ENCODE measurements at regions not wholly inside any gene's neighbourhood (a gene's known extent, or its start where the extent isn't known, plus 50 kb on each side); places are given as distances from the start of the nearest gene placed in this dataset.

DNA sequence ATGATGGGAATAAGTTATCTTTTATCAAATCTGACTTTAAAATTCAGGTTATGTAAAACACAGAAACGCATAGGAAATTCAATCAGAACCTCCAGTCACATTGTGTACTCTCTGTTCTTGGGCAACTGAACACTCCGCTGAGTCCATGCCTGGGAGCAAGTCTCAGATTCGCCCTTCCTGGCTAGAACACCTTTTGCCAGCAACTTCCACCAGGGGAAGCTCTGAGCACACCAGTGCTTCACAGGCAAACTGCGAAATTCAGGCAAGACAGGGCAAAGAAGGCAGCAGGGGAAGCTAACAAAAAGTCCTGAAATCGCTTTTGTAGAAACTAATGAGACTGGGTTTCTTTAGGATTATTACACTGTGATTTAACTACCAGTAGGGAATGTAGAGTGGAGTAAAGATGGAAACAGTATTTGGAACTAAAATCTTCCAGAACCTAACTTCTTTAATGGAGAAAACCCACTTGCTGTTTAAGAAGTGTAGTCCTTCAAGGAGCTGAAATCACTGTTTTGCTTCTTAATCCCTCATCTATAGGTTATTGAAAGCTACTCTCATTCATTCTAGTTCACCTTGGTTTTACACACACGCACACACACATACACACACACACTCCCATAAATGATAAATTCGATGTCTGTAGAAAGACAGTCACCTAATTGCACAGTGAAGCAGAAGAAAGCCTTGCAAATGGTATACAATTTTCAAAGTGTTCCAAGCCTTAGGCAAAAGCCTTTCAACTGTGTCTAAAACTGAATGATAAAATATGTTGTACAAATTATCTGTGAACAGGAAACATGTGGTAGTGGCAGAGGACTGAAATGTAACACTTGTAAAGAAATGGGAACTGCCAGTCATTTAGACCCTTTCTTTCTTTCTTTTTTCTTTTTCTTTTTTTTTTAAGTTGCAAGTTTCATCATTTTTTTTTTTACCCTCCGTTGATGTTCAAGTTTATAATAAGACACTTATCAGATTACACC is 214.5 kb downstream of the TMEM182 start:
- no peak for DNase-seq
- Mint-ChIP-seq H3K36me3 (ENCODE audit: low read depth) (no peaks in the 10 kb centered on the region), H3K27me3 (ENCODE audit: insufficient read depth) (peaks cover 2% of the 10 kb centered on the region; the same call in 1 of the 2 replicates)

DNA sequence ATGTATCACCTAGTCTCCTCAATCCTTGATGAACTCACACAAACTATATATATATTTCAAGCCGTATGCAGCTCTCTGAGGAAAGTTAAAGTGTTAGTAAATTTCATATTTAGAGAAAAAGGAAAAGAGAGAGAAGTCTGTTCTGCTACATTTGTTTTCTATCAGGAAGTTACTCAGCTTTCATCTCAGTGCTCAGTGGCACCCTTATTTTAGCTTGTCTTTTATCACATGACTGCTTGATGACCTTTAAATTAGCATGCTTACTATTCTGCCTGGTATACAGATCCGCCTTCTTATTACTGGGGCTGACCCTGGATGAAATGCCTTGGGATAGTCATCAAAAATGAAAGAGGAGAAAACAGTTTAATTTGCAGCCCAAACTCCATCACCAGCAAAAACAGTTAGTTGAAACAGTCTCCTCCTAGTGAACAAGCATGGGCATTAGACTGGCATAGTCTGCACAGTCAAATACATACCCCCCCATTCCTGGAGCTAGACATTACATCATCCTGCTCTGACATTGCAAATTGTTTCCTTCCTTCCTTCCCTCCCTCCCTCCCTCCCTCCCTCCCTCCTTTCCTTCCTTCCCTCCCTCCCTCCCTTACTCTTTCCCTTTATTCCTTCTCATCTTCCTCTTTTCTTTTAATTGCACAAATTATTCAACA is 215.7 kb downstream of the TMEM182 start:
- H3K9me3 Mint-ChIP-seq, result peaks cover under 1% of the 10 kb centered on the region; the same call in 1 of the 2 replicates
- H3K27me3 Mint-ChIP-seq (ENCODE audit: insufficient read depth), result peaks cover 2% of the 10 kb centered on the region; the same call in 1 of the 2 replicates
- H3K27ac Mint-ChIP-seq, result no peak overlapping the region

More for the DNA sequence above, 214.5 kb downstream of the TMEM182 start:
- no peak for TF ChIP-seq CTCF (IDR thresholded peaks at IDR 0.05)
- no peak overlapping the region for H3K27ac Mint-ChIP-seq
- H3K9me3 Mint-ChIP-seq, result peaks cover 10% of the 10 kb centered on the region
- no peaks in the 10 kb centered on the region for H3K4me1 Mint-ChIP-seq (ENCODE audit: low read depth)
- H3K4me3 Mint-ChIP-seq, result no peak overlapping the region

DNA sequence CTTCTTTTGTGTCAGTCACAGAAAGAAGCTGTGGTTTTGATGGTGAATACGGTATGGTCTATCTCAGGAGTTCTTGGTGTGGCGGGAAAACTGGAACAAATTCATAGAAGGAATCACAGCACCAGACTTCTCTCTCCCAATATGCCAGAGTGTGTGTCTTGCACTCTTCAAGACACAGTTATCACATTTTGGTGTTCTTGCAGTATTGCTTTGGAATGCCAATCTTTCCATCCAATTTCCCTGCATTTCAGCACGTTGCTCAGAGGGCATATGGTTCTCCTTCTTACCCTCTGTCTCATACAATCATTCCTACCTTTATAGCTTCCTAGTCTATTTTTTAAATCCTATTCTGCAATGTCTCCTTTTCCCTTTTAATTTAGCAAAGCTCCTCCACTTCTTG is 216.3 kb downstream of the TMEM182 start:
- no peak for DNase-seq
- H3K4me1 Mint-ChIP-seq (ENCODE audit: low read depth), result no peaks in the 10 kb centered on the region
- H3K36me3 Mint-ChIP-seq (ENCODE audit: low read depth), result no peaks in the 10 kb centered on the region
- no peaks in the 10 kb centered on the region; the same call in 1 of the 2 replicates for H3K27me3 Mint-ChIP-seq (ENCODE audit: insufficient read depth)
- H3K9me3 Mint-ChIP-seq, result peaks cover 6% of the 10 kb centered on the region; the same call in 1 of the 2 replicates
- no peak for TF ChIP-seq CTCF (IDR thresholded peaks at IDR 0.05)
- H3K27ac Mint-ChIP-seq, result no peak overlapping the region
- H3K4me3 Mint-ChIP-seq, result no peak overlapping the region

More for the DNA sequence above, 215.7 kb downstream of the TMEM182 start:
- Mint-ChIP-seq H3K4me1 (ENCODE audit: low read depth) (no peaks in the 10 kb centered on the region), H3K36me3 (ENCODE audit: low read depth) (no peaks in the 10 kb centered on the region), H3K4me3 (no peak overlapping the region)
- DNase-seq, result no peak
- no peak for TF ChIP-seq CTCF (IDR thresholded peaks at IDR 0.05)

DNA sequence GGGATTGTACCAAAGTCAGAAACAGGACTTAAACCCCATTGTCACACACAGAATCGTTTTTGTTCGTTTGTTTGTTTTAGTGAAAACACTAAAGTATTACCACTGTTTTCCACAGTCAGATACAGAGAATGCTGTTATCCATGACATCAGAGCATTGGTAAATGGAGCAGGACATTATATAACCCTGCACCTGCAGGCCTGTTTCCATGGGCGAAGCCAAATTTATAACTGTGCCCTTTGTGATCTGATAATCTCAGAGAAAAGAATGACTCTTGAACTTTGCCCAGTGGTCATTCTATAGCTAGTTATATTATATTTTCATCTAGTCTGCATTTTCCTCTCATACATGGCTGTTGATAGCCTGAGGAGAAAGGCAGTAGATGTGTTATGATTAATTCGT is 217.6 kb downstream of the TMEM182 start:
- DNase-seq, result no peak
- no peak for TF ChIP-seq CTCF (IDR thresholded peaks at IDR 0.05)
- peaks cover 11% of the 10 kb centered on the region; the same call in 1 of the 2 replicates for H3K9me3 Mint-ChIP-seq
- H3K27ac Mint-ChIP-seq, result no peak overlapping the region
- no peaks in the 10 kb centered on the region; the same call in 1 of the 2 replicates for H3K27me3 Mint-ChIP-seq (ENCODE audit: insufficient read depth)
- no peaks in the 10 kb centered on the region for H3K4me1 Mint-ChIP-seq (ENCODE audit: low read depth)
- H3K36me3 Mint-ChIP-seq (ENCODE audit: low read depth), result no peaks in the 10 kb centered on the region
- no peak overlapping the region for H3K4me3 Mint-ChIP-seq

GRCh38 chr2:102983786-102984185 is 222.0 kb downstream of the TMEM182 start:
- Mint-ChIP-seq H3K27me3 (ENCODE audit: insufficient read depth) (no peaks in the 10 kb centered on the region; the same call in 1 of the 2 replicates), H3K36me3 (ENCODE audit: low read depth) (no peaks in the 10 kb centered on the region; the same call in 1 of the 2 replicates), H3K4me3 (no peak overlapping the region), H3K9me3 (peaks cover 29% of the 10 kb centered on the region), H3K27ac (no peak overlapping the region), H3K4me1 (ENCODE audit: low read depth) (no peaks in the 10 kb centered on the region)
- no peak for DNase-seq
- no peak for TF ChIP-seq CTCF (IDR thresholded peaks at IDR 0.05)

All from HFFc6 (cell line).